NCI-H2107 treated with DMSO at 0.1 percent for 48 hours (cell line): ENCODE measurements at regions not wholly inside any gene's neighbourhood (a gene's known extent, or its start where the extent isn't known, plus 50 kb on each side); places are given as distances from the start of the nearest gene placed in this dataset.

ENCODE experiments used
- DNase-seq: peaks from one replicate; lab custom pipeline; 2025; ENCODE audit not compliant: unreplicated experiment; lab: John Stamatoyannopoulos, UW

DNA sequence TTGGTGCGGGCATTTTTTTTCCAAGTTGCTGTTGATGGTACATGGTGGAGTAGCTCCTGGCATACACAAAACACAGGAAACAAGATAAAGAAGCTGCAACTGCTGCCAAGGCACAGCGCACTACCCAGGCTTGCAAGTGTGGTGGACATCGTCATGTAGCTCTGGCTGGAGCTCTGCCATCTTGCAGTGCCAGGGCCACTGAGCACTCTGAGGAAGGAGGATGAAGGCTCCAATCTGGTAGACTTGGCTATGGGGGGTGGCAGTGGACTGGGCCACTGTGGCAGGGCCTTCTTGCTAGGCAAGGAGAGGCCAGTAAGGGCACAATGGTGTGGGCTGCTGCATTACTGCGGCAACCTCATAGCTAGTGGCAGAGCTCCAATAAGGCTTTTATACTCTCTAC is 263.5 kb downstream of the CENPW start:
- no peak for DNase-seq

DNA sequence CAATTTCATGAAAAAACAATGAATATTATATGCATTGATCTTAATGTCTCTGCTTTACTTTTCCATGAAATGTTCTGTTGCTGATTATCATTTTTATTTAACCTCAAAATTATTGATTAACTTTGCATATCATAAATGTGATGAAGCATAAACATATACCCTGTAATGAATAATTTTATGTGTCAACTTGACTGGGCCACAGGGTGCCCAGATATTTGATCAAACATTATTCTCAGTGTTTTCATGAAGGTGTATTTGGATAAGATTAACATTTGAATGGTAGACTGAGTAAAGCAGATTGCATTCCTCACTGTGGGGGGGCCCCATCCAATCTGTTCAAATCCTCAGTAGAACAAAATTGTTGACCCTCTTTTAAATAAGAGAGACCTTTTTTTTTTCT is 265.2 kb downstream of the CENPW start:
- no peak for DNase-seq

DNA sequence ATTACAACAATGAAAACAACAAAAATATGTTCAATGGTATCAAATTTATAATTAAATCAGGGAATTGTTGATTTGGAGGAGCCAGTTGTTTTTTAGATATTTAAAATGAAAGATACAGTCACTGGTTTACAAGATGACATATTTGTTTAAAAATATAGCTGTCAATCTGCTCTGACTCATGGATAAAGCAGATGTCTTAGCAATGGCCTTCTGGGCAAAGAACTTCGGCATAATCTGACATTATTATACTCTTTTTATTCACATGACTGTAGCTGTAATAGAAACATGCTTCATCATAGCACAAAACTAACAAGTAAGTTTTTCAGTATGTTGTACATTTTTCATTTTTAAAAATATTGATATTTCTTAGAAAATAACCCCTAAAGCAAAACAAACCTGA is 267.4 kb downstream of the CENPW start:
- no peak for DNase-seq

DNA sequence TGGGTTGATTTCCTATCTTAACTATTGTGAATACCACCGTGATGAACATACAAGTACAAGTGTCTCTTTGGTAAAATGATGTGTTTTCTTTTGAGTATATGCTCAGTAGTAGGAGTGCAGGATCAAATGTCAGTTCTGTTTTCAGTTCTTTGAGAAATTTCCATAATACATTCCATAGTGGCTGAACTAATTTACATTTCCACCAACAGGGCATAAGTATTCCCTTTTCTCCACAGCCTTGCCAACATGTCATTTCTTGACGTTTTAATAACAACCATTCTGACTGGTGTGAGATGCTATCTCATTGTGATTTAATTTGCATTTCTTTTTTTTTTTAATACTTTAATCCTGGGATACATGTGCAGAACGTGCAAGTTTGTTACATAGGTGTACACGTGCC is 268.8 kb downstream of the CENPW start:
- no peak for DNase-seq

DNA sequence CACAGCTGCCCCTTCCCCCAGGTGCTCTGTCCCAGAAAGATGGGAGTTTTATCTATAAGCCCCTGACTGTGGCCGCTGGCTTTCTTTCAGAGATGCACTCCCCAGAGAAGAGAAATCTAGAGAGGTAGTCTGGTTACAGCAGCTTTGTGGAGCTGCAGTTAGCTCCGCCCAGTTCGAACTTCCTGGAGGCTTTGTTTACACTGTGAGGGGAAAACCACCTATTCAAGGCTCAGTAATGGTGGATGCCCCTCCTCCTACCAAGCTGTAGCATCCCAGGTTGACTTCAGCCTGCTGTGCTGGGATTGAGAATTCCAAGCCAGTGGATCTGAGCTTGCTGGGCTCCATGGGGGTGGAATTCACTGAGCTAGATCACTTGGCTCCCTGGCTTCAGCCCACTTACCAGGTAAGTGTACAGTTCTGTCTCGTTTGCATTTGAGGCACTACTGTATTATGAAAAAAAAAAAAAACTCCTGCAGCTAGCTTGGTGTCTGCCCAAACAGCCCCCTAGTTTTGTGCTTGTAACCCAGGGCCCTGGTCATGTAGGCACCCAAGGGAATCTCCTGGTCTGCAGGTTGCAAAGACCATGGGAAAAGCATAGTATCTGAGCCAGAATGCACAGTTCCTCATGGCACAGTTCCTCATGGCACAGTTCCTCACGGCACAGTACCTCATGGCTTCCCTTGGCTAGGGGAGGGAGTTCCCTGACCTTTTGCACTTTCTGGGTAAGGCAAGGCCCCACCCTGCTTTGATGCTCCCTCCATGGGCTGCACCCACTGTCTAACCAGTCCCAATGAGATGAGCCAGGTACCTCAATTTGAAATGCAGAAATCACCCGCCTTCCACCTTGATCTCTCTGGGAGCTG is 275.0 kb downstream of the CENPW start:
- no peak for DNase-seq

DNA sequence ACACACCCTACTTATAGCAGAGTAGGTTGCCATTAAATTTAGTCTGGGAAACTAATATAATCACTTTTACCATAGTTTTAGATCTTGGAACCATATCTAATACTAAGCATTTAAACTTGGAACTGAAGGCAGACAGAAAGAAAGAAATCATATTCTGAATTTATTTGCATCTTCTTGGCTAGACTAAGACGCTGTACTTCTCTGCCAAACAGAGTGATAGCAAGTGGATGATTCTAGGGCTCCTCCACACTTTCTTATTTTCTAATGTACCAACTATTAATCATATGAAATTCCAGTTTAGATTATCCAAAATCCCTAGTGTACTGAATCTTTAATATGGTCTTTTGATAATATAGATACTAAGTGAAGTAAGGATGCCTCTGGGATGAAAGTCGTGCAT is 277.0 kb downstream of the CENPW start:
- DNase-seq = no peak

DNA sequence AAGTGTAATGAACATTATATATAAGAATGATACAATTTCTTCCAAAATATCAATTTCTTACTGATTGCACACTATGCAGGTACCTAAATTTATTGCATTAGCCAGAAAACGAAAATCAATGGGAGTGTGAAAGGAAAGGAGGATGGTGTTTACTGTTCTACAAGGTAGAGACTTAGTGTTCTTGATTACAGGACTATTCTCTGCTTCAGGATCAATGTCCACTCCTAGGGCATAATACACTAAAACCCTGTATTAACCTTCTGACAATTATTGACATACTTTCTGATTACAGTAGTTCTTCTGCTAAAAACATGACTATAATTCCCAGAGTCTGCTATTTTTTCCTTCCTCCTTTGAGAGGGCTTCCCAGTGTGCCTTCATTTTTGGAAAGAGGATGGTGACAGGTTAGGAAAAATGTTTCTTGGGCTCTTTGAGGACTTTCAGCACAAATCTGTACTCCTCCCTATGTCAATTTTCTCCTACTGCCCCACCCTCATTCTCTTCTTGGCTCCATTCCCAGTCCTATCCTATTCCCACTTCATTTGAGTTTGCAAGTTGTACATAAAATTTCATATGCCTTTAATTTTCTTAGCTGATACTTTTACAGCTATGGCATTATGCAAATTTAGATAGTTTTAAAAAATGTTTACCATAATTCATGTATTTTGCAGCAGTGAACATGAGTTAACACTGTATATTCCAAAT is 278.9 kb downstream of the CENPW start:
- no peak for DNase-seq

DNA sequence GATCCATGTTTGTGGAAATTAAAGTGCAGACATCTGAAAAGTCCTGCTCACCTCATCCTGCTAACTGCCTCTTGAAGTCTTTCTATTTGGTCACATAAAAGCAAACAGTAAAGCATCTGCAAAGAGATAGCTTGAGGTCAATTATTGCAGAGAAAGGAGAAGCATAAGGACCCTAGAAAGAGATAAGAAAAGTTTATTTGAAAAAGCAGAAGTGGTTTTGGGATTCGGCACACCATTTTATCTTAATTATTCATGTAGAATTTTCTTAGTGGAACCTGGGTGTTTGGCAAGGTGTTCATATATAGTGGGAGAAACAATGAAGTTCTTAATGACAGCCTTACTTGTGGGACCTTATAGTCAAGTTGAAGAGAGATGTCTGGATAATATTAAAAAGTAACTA is 280.8 kb downstream of the CENPW start:
- no peak for DNase-seq

DNA sequence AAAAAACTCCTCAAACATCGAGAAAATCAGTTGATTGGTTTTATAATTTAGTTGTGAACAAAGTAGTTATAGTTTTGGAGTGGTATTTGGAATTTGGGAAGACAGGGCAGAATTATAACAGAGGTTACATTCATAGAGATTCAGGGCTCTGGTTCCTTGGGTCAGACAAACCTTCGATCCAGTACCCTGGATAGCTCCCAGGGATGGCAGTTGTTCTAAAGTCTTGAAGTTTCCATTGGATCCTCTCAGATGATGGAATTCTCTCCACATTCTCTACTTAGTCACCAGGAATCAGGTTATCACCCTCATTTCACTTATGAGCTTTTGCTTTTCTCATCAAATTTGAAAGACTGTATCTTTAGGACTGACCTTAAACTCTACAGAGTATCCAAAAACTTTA is 285.1 kb downstream of the CENPW start:
- DNase-seq = no peak

DNA sequence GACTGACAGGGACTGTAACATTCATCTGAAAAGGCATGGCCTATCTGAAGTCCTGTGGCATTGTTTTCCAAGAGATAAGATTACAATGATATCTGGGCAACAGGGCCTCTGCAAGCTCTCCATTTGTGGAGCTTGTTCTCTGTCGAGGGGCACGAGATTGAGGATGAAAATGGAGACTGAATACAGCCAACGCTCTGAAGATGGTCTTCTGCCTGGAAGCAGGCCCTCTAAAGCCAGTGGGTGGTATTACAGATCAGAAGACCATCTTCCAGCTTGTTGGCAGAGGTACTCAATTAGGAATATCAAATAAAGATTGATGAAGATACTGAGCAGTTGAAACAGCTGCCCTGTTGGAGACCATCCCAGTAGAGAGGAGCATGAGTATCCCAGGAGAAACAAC is 288.2 kb downstream of the CENPW start:
- DNase-seq = no peak

DNA sequence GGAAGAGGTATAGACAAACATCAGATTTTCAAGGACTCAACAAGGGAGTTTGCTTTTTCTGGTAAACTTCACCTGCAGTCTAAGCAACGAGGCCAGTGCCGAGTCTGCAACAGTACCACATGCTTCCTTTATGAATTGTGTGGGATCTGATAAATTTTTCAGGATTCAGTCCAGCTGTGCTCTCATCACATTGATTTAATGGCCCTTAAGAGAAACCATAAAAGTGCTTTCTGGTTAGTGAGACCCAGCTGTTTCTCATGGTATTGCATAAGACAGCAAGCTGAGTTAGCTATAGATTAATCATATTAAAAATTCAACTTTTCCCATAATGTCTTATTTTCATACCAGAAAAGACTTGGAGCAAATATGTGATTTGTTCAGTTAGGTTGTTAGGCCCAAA is 291.4 kb downstream of the CENPW start:
- DNase-seq = no peak

DNA sequence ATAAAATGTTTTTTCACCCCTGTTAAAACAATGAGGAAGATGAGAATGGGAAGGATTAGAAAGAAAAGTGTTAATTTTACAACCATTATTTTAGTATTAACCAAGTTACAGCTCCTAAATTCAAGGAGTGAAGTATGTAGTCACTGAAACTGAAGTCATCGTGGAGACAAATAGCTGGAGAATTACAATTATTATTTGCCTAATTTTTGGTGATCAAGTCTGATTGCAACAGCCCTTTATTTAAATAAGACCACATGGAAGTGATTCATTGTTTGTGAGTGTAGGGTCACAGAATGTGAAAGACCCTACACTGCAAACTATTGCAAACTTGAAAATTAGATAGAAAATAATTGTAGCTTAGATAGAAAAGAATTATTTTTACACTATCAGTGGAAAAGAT is 292.4 kb downstream of the CENPW start:
- no peak for DNase-seq

DNA sequence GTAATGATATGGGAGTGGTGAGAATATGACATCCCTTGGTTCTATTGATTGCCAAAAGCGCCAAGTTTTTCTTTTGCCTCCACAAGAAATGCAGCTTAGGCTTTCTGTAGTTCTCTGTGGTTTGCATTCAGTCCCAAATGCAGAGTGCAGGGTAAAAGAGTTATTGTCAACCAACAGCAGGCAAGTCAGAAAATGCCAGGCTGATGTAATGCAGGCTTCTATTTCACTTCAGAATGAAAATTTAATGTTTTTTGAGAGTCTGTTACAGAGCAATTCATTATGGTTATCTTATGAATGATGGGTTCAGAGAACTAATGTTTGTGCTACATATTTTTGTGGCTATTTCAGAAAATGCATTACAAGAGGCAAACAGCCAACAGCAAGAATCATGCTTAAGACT is 293.5 kb downstream of the CENPW start:
- no peak for DNase-seq

DNA sequence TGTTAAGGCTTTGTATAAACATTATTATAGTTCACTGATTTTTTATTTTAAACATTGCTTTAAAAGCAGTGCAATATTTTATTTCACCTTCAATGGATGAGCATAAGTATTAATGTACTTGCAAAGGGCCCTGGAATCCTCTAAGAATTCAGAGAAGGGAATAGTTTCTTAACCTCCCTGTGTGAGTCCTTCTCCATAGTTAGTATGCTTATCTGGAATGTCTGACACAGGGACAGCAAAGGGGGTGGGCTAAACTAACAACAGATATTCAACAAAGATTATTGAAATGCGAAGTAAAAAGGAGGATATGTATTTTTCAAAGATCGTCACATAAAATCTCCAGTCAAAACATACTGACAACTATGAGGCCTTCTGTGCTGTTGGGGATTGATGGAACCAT is 300.4 kb downstream of the CENPW start:
- no peak for DNase-seq

DNA sequence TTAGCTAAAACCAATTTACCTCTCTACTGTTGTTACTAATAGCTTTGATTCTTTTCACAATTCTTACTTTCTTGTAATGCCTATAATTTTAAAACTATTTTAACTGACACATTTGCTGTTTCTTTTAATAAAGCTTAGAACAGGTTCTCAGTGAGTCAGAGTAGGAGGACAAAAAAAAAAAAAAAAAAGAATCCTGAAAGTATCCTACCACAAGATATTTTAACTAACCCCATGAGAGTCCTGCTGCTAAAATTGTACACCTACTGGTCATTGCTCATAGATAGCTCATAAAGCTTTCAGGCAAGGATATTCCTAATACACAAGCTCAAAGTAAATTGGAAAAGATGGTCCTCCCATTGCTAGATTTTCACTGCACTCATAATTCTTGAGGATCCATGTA is 301.0 kb downstream of the CENPW start:
- no peak for DNase-seq

DNA sequence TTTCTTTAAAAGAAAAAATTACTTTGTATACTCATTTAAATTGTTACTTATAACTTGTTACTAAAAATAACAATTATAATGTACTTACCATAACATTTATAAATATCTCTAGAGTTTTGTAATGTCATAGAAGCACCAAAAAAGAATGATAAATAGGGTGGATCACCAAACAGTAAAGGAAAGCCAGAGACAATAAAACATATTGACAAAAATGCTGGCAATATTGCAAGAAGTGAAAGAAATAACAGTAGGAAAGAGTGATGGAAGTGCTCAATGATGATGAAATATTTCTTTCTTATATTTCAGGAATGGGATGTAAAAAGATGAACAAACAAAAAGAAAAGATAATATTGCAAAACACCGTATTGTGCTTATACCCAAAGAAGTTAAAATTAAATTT is 301.7 kb downstream of the CENPW start:
- DNase-seq = no peak

DNA sequence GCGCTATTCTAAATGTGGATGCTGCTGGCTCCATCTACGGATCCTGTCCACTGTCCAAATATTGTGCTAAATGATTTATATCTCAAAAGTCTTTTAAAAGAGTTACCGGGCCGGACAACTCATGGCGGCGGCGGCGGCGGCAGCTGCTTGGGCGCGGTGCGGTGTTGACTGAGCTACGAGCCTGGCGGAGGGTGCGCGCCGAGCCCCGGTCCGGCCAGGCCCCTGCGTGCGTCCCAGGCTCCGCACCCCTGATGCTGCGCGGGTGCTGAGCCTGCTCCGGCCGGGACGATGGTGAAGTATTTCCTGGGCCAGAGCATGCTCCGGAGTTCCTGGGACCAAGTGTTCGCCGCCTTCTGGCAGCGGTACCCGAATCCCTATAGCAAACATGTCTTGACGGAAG is 303.4 kb downstream of the CENPW start:
- no peak for DNase-seq

DNA sequence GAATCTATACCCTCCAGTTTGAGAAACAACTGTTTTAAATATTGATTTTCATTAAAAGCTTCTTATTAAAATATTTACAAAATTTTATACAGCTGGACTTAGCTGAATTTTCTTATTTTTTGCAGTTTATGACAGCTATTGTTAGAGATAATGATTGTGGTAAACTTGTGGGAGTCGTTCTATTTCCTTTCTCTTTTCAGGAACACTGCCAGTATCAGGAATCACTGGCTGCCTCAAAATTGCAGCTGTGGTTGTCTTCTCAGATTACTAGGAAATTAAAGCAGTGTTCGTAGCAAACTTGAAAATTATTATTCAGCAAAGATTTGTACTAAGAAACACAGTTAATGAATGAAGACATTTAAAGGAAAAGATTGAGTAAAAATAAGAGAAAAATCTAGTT is 311.0 kb downstream of the CENPW start:
- no peak for DNase-seq

DNA sequence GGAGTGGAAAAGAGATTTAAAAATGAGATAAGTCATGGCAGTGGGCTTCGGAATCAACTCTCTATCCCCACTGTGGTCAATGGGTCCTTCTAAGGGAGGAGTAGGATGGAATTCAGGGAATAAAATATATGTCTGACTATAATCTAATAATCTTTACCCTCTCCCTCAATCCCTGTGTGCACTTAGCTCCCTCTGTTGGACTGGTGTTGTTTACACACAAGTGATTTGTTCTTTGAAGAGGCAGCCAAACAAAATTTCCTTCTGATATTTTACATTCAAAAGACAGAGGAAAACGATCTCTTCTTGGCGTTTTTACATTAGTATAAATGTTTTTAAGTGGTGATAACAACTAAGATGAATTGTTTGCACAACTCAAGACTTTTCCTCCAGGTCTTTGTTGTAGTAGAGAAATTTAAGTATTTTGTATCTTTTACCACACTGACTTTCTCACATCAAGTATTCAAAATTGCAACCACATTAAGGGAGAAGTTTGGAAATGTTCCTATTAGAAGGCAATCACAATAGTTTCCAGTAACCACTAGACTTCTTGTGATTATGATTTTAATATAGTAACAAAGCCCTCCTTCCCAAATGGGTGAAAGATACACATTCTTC is 317.8 kb downstream of the CENPW start:
- peak; percentile 2 for DNase-seq

DNA sequence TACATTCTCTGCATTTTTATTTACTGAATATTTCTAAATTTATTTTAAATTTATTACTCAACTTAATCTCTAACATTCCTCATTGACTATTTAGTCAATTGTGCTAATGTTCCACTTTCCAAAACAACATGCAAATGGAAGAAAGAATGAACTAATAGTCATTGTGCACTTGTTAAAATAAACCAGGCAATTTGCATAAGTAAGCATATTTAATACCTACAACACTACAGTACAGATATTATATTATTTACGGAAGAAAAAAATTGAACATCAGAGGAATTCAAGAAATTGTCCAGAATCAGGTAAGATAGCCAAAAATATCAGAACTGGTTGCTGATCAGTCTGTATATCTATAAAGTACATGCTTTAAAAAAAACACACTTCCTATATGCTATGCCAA is 320.5 kb downstream of the CENPW start:
- DNase-seq = no peak

DNA sequence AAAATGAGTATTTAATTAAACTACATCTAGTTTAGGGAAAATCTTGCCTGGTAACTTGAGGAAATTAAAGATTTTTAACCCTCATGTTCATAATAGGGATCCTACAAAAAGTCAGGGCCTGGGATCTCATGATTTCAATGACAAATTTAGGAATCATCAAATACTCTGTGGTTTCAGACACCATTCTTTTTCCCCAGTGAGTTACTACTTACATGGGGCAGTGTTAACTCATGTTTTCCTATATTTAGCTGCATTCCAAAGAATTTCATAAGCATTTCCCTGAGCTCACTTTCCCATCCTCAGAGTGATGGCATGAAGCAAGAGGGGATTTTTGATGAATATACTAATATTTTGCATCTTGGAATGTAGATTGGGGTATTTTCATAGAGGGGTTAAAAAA is 321.7 kb downstream of the CENPW start:
- no peak for DNase-seq

DNA sequence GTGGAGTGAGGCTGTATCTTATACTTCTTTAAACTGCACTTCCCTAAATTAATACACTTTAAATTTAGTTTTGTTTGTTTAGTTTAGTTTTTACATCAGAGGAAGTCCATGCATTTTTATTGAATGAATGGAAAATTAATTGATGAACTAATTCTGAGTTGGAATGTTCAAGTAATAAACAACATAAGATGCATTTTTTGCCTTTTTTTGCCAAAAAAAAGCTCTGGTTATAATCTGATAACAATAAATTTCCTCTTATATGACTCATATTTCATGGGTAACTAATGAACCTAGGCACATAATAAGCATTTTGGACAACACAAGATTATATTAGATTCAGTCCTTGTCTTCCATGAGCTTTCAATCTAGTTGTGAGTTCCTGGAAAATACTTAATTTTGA is 323.1 kb downstream of the CENPW start:
- DNase-seq = no peak
